Loucy (cell line): ENCODE measurements at regions not wholly inside any gene's neighbourhood (a gene's known extent, or its start where the extent isn't known, plus 50 kb on each side); places are given as distances from the start of the nearest gene placed in this dataset.

ENCODE experiments used
- EZH2phosphoT487 ChIP-seq: fragments of 200-600 bp; IDR thresholded peaks from 2 replicates; pipeline ENCODE4 v1.6.1; 2018; ENCODE audit warnings: antibody characterized with exemption, mild to moderate bottlenecking, moderate library complexity, borderline replicate concordance
- TF ChIP-seq, protein P1 (sequence below): fragments of 200-600 bp; sonication (generic); conservative IDR thresholded peaks from 2 replicates; pipeline ENCODE4 v1.5.1; 2014; ENCODE audit warnings: mild to moderate bottlenecking, antibody characterized with exemption, low read length

DNA sequence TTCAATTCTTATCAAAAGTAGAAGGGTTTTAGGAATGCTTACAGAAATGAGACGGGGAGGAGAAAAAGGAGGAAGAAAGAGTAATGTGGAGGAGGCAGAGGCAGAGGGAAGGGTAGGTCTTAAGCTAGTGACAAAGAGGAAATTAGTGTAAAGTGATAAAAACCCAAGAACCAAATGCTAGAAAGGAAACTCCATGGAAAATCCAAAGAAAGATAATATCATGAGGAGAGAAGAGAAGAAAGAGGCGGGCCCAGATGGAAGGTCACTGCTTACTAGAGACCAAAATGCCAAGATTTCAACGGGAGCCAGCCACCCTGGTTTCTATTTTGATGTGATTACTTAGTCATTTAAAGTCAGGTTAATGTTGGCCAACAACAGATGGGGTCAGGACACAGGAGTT lies 68.6 kb upstream of the IL12B start:
- TF ChIP-seq, protein P1, sequence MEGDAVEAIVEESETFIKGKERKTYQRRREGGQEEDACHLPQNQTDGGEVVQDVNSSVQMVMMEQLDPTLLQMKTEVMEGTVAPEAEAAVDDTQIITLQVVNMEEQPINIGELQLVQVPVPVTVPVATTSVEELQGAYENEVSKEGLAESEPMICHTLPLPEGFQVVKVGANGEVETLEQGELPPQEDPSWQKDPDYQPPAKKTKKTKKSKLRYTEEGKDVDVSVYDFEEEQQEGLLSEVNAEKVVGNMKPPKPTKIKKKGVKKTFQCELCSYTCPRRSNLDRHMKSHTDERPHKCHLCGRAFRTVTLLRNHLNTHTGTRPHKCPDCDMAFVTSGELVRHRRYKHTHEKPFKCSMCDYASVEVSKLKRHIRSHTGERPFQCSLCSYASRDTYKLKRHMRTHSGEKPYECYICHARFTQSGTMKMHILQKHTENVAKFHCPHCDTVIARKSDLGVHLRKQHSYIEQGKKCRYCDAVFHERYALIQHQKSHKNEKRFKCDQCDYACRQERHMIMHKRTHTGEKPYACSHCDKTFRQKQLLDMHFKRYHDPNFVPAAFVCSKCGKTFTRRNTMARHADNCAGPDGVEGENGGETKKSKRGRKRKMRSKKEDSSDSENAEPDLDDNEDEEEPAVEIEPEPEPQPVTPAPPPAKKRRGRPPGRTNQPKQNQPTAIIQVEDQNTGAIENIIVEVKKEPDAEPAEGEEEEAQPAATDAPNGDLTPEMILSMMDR: no peak
- TF ChIP-seq EZH2phosphoT487: no peak
